Tibial nerve (tissue), 4 donors: ENCODE measurements at regions not wholly inside any gene's neighbourhood (a gene's known extent, or its start where the extent isn't known, plus 50 kb on each side); places are given as distances from the start of the nearest gene placed in this dataset.

Source experiments
- CTCF ChIP-seq, 5 experiments: fragments of 200-600 bp in 3 of 5; fragments of 450-650 bp in 2 of 5; sonication (generic) in 3 of 5; IDR thresholded peaks; one replicate each; pipeline ENCODE4 v1.5.1; 2016 to 2019; ENCODE audit warnings: antibody characterized with exemption in 5 of 5, mild to moderate bottlenecking in 3 of 5, moderate library complexity in 2 of 5
- EP300 ChIP-seq, 2 donors: sonication (generic); formaldehyde crosslinking; IDR thresholded peaks; one replicate each; pipeline ENCODE4 v1.6.1; 2017; ENCODE audit warnings: antibody characterized with exemption in 2 of 2, mild to moderate bottlenecking in 1 of 2
- POLR2A ChIP-seq, 2 donors: fragments of 450-650 bp; IDR thresholded peaks; one replicate each; pipeline ENCODE4 v1.6.1; 2017; ENCODE audit warnings: antibody characterized with exemption in 2 of 2, mild to moderate bottlenecking in 2 of 2, moderate library complexity in 2 of 2

GRCh38 chr6:18543051-18543450 is 155.9 kb downstream of the RNF144B start:
- TF ChIP-seq CTCF (IDR thresholded peaks at IDR 0.05) (no peak), POLR2A (IDR thresholded peaks at IDR 0.05) (no peak), EP300 (IDR thresholded peaks at IDR 0.05) (no peak)
